RWPE1 (cell line): ENCODE measurements at regions not wholly inside any gene's neighbourhood (a gene's known extent, or its start where the extent isn't known, plus 50 kb on each side); places are given as distances from the start of the nearest gene placed in this dataset.
"Not testable (repeated sequence)": the region's sequence is repeated elsewhere in the genome, so short reads cannot be mapped to it uniquely, and the experiment has no call there.

Source experiments
- CTCF ChIA-PET: fragments of 350-600 bp; sonication (Branson Sonifier 250); formaldehyde crosslinking; extraction: SDS; loops from one replicate; lab custom pipeline; 2021; lab: Yijun Ruan, JAX
- POLR2A ChIA-PET: fragments of 400-600 bp; formaldehyde crosslinking; extraction: SDS; loops from one replicate; lab custom pipeline; 2020; ENCODE audit warnings: antibody characterized with exemption; ENCODE audit not compliant: low non-redundant PET; lab: Yijun Ruan, JAX
- DNase-seq: peaks from one replicate; pipeline ENCODE4 v3.0.0; 2012; ENCODE audit warnings: low spot score
- H3K27ac ChIP-seq: fragments of 450-650 bp; 2 replicates; pipeline ENCODE4 v1.5.1; 2017
- CTCF ChIP-seq: fragments of 450-650 bp; conservative IDR thresholded peaks from 2 replicates; pipeline ENCODE4 v1.5.1; 2017; ENCODE audit warnings: low read depth, mild to moderate bottlenecking

GRCh38 chr2:62641936-62642335 is 63.6 kb upstream of the EHBP1 start:
- ChIA-PET CTCF (interaction anchor here (0.6 kb wide), 1 partner anchor 41 kb away, joined by 3 read pairs; no protein-coding TSS in a partner anchor), POLR2A (no interaction called here)
- no peak for DNase-seq
- H3K27ac ChIP-seq: no peak overlapping the region
- no peak for TF ChIP-seq CTCF

GRCh38 chr2:62641410-62641843 is 64.1 kb upstream of the EHBP1 start:
- TF ChIP-seq CTCF: no peak
- no peak for DNase-seq
- POLR2A ChIA-PET: no interaction called here
- H3K27ac ChIP-seq: no peak overlapping the region
- CTCF ChIA-PET: no interaction called here

- ChIA-PET CTCF (interaction anchor here (0.6 kb wide), 1 partner anchor 66 kb away, joined by 3 read pairs; no protein-coding TSS in a partner anchor), POLR2A (no interaction called here)
- H3K27ac ChIP-seq: no peak overlapping the region
- no peak for DNase-seq
- TF ChIP-seq CTCF: no peak
Observed at GRCh38 chr2:62631160-62632085, 74.1 kb upstream of the EHBP1 start.

- H3K27ac ChIP-seq, CTCF ChIA-PET, POLR2A ChIA-PET: not testable (repeated sequence)
Observed at GRCh38 chr2:62630206-62630605, 75.3 kb upstream of the EHBP1 start.

GRCh38 chr2:62629310-62629709 is 76.2 kb upstream of the EHBP1 start:
- CTCF ChIA-PET: interaction anchor here (1.0 kb wide), 1 partner anchor 173 kb away, joined by 3 read pairs; no protein-coding TSS in a partner anchor
- H3K27ac ChIP-seq, DNase-seq, POLR2A ChIA-PET: not testable (repeated sequence)

More at GRCh38 chr2:62630206-62630605, 75.3 kb upstream of the EHBP1 start:
- DNase-seq: not testable (repeated sequence)

GRCh38 chr2:62627667-62628066 is 77.8 kb upstream of the EHBP1 start:
- H3K27ac ChIP-seq: no peak overlapping the region
- CTCF ChIA-PET: no interaction called here
- no peak for DNase-seq
- TF ChIP-seq CTCF: no peak
- POLR2A ChIA-PET: no interaction called here

GRCh38 chr2:62624855-62625254 is 80.7 kb upstream of the EHBP1 start:
- TF ChIP-seq CTCF: no peak
- ChIA-PET POLR2A (no interaction called here), CTCF (no interaction called here)
- H3K27ac ChIP-seq: no peak overlapping the region
- DNase-seq: no peak

GRCh38 chr2:62616486-62616885 is 89.0 kb upstream of the EHBP1 start:
- H3K27ac ChIP-seq, POLR2A ChIA-PET: not testable (repeated sequence)

More at GRCh38 chr2:62616486-62616885, 89.0 kb upstream of the EHBP1 start:
- DNase-seq, CTCF ChIA-PET: not testable (repeated sequence)
